ENCODE measurements at regions not wholly inside any gene's neighbourhood (a gene's known extent, or its start where the extent isn't known, plus 50 kb on each side); places are given as distances from the start of the nearest gene placed in this dataset.

DNA sequence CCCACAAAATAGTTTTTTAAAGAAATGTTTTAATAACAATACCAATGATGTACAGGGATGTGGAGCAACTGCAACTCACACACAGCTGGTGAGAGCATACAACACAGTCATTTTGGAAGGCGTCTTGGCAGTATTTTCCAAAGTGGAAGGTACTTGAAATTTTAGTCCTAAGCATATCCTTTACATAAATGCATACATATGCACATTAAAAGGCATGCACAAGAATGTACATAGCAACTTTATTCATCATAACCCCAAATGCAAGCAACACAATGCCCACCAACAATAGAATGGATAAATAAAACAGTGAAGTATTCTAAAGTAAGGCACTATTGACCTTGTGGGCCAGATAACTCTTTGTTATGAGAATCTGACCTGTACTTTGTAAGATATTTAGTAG is 310.1 kb upstream of the ADGRL2 start:
- DNase-seq (ENCODE audit: low read depth), result no peak

DNA sequence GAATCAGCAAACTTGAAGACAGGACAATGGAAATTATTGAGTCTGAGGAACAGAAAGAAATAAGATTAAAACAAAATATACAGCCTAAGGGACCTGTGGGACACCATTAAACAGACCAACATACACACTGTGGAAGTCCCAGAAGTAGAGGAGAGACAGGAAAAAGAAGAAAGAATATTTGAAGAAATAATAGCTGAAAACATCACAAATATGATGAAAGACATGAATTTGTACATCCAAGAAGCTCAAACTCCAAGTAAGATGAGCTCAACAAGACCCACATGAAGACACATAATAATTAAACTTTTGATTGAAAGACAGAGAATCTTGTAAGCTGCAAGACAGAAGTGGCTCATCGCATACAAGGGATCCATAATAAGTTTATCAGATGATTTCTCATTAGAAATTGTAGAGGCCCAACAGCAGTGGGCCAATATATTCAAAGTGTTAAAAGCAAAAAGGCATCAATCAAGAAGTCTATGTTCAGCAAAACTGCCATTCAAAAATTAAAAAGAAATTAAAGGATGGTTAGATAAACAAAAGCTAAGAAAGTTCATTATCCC is 311.3 kb upstream of the ADGRL2 start:
- no peak for DNase-seq (ENCODE audit: low read depth)

DNA sequence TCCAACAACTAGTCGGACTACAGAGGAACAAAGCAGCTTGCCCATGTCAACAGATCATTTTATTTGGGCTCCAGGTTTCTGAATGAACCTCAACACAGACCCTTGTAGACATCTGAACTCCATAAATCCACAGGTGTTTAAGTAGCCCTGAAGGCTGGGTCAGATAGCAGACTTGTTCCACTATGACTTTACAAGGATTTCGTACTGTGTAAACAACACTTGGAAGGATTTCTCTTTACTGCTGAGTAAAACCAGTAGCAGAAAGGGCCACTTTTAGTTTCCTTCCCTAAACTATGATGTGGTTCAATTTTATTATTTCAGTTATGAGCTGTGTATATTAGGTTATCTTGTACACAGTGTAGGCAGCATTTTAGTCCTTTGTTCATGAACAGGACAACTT is 316.4 kb upstream of the ADGRL2 start:
- no peak for DNase-seq (ENCODE audit: low read depth)

DNA sequence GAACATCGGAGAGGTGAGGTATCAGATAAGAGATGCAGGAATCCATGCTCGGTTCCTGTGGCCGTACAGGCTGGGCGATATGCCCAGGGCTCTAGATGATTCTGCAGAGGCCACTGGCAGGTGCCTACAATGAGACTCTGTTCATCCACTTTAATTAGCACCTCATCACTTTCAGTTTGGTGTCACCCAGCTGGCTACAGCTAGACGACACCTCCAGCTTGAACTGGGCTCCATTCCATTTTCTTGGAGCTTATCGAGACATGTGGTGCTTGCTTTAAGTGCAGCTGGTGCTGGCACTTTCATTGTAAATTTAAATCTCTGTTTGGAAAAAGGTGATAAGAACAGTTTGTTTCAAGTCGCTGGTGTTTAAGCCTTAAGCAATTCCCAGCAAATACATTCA is 322.5 kb upstream of the ADGRL2 start:
- no peak for DNase-seq (ENCODE audit: low read depth)

DNA sequence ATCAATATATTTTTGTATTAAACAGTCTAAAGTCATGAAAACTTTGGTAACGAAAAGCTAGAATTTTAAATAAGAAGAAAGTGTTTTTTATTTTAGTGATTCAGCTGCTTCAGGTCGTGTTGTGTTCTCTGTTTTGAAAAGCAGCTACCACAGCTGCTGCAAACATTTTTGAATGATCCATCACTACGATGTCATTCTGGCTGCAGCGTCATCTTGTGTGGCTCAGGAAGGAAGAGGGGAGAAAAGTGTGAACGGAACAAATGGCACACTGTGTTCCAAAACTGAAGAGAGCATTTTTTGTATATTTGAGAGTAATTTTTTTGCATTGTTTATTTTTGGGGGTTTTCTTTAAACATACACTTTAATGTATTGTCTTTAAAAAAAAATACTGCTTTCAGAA is 323.0 kb upstream of the ADGRL2 start:
- no peak for DNase-seq (ENCODE audit: low read depth)

DNA sequence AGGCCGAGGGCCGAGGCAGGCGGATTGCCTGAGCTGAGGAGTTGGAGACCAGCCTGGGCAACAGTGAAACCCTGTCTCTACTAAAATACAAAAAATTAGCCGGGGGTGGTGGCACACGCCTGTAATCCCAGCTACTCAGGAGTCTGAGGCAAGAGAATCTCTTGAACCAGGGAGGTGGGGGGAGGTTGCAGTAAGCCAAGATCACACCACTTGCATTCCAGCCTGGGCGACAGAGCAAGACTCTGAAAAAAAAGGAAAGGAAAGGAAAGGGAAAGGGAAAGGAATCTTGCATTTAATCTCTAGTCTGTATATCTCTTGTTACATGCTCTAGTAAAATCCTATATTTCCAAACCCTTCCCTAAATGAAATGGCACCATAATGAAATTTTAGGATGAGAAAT is 328.3 kb upstream of the ADGRL2 start:
- DNase-seq (ENCODE audit: low read depth), result no peak

DNA sequence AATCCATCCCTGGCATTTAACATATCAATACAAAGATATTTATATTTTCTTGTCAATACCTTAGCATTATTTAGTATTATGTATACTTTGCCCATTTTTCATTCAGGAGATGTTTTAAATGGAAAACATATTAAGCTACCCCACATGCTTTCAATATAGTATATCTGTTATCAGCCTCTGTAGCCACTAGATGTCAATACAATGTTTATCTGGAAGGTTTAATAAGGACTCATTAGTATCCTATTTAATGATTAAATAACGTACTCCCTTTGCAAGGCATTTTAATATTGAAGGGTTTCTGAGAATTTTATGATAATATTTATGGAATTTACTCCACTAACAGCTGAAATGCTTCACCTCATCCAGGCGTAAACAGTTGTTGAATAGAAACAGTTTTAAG is 329.5 kb upstream of the ADGRL2 start:
- no peak for DNase-seq (ENCODE audit: low read depth)

DNA sequence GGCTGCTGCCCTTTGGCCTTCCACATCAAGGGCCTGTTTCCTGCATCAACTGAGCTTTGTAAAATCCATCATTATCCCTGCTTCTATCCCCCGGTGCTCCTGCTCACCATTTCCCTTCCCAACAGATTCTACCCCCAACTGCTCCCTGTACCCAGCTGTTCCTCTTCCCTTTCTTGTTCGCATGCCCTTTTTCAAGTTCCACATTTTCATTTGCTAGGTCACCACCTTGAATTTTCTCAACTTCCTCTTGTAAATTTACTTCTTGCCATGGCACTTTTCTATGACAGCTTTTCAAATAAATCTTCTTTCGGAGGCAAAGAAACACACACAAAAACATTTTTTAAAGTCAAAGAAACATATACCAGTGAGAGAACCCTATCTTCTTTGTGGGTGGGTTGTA is 330.5 kb upstream of the ADGRL2 start:
- DNase-seq (ENCODE audit: low read depth), result no peak

DNA sequence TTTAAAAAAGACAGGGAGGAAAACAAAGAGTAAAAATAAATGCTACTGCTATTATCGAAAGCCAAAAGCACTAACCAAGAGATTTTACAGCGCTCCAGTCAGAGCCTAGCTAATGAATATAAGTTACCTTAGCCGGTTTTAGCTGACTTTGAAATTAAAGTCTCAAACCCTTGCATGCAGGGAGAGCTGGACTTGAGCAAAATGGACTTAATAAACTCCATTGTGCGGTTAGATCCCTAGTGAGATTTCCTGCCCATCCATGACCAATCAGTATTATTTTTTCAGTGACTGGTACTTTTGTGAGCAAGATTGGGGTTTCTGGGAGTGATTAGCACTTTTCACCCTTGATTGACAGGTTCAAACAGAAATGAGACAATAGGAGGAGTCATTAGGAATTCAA is 333.4 kb upstream of the ADGRL2 start:
- no peak for DNase-seq (ENCODE audit: low read depth)

DNA sequence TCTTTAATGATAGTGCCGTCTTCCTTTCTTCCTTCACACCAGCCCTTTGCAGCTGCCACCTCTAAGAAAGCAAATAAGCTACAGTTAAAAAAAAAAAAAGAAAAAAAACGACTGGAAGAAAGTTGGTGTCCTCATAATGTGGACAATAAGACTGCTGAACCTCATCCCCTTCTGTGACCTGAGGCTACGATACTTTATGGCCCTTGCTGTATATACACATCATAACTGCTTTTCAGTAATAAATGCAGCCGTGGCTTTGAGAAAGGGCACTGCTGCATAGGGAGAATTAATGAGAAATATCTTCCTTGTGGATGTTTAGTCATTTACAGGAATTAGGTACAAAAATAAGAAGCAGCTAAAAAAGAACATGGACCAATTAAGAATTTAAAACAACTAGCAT is 333.8 kb upstream of the ADGRL2 start:
- no peak for DNase-seq (ENCODE audit: low read depth)

DNA sequence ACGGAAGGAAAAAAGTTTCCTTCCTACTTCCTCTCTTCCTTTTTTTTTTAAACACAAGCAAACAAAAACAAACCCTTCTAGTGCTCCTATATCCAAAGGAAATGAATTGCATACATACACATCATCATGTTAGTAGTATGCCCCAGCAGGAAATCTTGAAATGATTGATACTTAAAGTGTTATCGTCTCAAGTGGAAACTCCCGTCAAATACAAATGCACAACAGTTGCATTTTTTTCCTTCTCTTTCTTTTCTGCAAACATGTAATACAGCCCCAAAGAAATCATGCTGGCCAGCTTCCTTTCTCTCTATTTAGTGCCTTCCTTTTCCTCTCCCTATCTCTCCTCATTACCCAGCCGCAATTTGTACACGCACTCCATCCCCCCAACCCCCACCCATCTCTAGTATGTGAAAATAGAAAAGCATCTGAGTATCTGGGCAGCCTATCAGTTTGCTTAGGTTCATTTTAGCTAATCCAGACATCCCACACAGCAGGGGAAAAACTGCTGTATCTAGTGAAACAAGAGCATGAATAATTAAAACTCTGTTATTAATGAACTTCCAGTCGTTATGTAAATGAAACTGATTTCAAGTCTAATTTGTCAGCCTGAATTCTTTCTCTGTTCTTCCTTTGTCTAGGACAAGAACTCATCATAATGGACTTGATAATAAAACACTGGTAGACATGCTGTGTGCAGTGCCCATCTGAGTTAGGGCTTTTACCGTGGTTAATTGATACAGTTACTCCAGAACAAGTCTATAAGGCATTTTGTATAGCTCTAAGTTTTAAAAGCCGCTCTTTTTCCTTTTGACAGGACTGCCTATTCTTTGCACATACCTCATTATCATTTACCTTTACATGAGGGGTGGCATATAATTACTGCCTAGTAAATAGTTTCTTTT is 336.5 kb upstream of the ADGRL2 start:
- no peak for DNase-seq (ENCODE audit: low read depth)

DNA sequence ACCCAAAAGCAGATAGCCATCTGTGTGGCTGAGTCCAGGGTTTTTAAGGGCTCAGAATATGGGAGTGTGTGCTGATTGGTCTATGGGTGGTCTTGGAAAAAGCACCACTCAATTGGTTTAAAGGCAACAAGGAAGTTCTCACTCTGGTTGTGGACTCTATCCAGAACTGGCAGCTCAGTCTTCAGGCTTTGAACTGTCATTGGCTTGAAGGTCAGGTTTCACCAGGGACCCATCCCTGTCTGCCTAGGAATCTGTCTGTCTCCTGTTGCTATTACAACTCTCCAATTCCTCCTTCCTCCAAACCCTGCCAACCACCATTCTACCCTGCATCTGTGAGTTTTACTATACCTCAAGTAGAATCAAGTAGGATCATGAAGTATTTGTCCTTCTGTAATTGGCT is 341.7 kb upstream of the ADGRL2 start:
- no peak for DNase-seq (ENCODE audit: low read depth)

DNA sequence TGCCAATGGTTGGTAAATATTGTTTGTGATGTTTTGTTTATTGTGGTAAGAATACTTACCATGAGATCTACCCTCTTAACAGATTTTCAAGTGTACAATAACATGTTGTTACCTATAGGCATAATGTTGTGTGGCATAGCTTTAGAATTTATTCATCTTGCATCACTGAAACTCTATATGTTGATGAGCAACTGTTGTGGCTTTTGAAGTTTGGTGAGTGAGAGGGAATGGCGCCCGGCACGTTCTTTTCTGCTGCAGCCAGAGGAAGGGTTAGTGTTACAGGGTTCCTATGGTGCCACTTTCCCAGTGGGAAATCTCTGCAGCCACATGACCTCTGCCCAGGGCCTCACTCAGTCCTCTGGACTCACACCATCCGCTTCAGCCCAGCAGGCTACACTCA is 342.5 kb upstream of the ADGRL2 start:
- no peak for DNase-seq (ENCODE audit: low read depth)

DNA sequence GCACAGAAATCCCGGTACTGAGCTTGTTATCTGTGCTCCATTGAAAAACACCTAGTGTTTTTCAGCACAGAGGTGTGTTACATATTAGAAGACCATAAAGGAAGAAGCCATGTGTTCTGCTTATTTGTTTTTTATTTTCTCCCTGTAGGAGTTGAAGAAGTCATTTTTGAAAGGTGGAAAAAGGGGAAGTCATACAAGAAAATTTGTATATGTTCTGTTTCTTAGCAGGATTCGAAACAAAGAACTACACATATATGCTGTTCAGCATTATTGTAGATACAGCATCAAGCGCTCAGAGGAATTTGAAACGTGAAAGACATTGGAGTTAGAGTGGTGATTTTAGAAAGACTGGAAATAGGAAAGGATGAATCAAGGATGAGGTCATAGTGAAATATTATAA is 345.3 kb upstream of the ADGRL2 start:
- DNase-seq (ENCODE audit: low read depth), result no peak

DNA sequence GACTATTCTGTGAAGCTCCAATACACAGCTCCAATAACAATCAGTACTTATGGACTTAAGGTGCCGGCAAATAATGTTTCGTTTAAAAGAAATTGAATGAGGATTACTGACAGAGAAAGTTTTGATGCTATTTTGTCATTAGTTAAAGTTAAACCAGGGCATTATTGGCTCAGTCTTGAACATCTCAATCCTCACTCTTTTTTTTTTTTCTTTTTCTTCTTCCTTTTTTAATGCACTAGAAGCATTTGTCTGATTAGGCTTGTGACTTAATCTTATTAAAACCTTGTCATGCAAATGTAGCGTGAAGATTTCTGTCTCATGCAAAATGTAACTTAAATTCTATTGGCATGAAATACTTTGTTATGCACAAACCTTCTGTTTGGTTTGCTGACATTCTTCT is 346.8 kb upstream of the ADGRL2 start:
- DNase-seq (ENCODE audit: low read depth), result no peak

DNA sequence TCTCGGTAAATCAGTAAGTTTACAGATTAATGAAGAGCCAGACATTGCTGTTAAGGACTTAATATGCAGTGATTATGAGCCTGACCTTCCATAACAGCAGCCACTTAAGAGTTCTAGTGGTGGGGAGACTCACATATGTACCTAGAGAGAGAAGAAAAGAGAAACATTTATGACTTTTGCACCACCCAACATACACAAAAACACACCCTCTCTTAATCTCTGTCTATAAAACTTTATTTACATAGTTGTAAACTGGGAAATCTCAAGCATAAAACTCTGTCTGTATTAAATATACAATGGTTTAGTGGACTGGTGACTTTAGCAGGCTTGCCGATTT is 347.4 kb upstream of the ADGRL2 start:
- DNase-seq (ENCODE audit: low read depth), result no peak

DNA sequence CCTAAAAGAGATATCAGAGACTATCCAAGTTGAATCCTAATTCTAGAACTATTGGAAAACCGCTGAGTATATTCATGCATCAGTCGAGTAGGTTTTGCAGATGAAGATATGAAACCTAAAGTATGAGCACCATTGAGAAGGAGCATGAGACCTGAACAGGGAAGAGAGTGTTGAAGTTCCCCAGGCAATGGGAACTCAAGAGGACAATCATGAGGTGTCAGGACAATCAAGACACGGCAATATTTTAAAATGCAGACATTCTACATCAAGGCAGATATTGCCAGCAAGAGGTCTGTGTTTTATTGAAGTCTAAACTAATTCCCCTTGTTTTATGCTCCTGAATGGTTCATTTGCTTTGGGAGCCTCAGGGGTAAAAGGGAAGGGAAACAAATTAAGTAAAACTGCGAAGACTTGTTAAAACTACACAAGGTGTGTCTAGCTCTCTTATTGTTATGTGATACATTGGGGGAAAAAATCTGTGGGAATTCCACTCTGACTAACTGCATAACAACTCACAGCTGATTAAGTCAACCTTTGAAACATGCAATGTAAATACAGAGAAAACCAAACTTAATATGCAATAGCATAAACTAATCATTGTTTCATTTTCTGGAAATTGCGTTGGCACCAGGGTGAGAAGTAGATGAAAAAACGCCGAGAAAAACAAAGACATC is 347.9 kb upstream of the ADGRL2 start:
- no peak for DNase-seq (ENCODE audit: low read depth)

DNA sequence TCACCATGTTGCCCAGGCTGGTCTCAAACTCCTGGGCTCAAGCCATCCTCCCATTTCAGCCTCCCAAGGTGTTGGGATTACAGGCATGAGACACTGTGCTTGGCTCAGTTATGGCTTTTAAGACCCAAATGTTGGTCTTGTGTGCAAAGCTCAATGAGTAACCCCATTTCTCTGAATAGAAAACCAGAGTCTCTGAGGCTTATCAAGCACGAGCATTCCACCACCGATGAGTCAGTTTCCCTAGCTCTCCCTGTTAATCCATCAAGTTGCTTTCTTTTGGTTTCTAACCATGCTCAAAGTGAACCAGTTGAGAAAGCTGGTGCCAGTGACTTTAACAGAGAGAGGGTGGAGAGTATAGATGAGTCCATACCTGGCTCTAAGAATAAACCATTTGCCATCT is 350.9 kb upstream of the ADGRL2 start:
- DNase-seq (ENCODE audit: low read depth), result no peak

DNA sequence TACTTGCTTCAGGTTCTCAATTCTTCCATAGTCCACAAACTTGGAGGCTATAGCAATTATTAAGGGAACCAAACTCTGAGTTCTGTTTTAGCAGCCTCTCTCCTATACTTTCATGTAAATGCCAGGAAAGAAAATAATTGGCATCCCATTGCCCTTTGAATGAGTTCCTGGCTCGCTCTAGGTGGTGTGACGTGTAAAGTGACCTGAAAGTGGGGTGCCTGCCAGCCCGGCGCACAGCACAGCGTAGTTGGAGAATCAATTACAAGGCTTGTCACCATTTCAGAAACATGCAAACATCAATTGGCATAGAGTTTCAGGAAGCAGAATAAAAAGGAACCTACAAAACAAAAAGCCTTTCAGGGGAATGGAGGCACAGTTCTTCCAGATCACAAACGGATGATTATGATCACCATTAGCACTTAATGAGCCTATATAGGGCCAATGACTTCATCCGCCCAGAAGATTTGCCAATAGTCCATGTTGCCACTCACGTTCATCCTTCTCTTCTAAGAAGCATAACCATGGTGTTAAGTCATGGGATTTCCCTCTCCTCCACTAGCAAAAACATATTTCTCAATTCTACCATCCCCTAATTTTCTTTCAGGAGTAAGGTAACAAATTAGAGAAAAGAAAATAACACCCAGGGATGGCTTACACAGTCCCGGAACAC is 354.6 kb upstream of the ADGRL2 start:
- no peak for DNase-seq (ENCODE audit: low read depth)

DNA sequence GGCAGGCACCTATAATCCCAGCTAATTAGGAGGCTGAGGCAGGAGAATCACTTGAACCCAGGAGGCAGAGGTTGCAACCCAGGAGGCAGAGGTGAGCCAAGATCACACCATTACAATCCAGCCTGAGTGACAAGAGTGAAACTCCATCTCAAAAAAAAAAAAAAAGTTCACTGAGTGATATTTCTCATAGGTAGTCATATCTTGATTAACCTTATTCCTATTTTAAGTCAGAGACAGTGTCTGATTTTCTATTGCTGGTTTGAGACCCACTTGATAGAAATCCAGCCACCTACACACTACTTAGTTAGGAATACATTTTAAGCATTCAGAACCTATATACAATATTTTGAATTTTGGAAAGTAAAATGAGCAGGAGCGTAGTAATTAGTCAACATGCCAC is 357.4 kb upstream of the ADGRL2 start:
- no peak for DNase-seq (ENCODE audit: low read depth)

DNA sequence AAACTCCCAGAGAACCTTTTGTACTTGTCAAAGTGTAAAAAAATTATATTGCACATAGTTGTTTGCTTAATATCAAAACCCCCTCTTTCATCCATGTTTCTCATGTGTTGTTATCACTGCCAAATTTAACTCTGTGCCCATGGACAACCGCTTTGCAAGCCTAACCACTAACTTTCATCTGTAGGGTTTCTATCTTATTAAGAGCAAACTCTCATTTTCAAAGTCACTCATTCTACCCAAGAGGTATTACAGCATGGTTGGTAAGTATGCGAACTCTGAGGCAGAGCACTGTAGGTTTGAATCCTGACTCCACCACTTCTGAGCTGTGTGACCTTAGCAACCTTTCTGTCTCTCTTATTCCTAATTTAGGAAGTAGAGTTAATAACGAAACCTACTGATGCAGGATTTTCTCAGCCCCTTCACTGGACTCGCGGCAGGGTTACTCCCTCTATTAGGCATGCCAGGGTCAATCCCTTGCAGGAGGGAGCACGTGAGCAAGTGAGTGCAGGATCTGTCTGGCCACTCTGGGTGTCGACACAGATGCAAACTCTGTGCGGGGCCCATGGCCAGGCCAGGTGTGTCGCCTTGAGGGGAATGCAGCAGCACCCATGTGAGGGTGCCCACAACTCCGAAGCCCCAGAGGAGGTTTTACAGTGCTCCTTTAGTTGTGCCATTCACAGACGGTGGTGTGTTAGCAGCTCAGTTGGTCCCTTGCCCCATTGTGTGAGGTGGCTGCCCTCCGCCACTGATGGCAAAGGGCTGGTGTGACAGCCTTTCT is 361.5 kb upstream of the ADGRL2 start:
- DNase-seq (ENCODE audit: low read depth), result no peak

DNA sequence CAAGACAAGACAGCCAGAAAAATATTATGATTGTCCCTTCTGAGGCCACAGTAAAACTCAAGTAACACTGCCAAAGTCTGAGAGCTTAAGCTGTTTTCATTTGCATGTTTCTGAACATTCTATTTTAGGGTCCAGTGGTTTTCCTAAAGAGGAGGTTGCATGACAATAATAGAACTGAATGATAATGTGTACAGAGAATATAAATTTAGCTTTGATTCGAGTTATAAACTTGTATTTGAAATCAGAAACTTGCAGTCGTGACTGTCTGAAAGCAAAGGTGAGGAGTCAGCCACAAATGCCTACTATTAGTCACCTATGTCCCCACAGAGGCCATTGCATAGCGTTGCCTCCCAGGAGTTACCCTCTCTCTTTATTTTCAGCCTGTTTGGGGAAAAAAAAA is 363.1 kb upstream of the ADGRL2 start:
- DNase-seq (ENCODE audit: low read depth), result no peak
